Muscle of back (tissue), 3 donors: ENCODE measurements at regions not wholly inside any gene's neighbourhood (a gene's known extent, or its start where the extent isn't known, plus 50 kb on each side); places are given as distances from the start of the nearest gene placed in this dataset.

Experiments used
- DNase-seq, 3 donors: peaks; one replicate each; pipeline versions ENCODE4 v3.0.0 to v3.0.0-alpha.2; 2013

DNA sequence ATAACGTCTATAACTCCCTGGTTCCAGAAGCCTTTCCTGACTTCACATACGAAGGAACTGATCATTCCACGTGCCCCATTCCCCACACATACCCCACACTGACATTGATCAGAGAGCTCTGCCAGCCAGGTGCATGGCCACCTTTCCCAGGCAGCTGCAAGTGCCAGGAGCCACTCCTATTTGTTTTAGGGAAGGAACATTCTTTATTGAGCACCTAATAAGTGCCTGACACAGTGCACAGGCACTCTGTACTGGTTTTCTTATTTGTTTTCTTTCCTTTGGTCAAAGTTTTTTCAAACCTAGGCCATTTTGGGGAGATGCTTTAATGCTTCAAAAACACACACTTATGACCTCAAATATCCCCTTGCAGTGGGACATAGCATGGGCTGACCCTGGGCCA, 50.0 kb downstream of the PITPNM2 start:
- DNase-seq = no peak

GRCh38 chr12:123100450-123100849, 50.4 kb downstream of the PITPNM2 start:
- no peak for DNase-seq

DNA sequence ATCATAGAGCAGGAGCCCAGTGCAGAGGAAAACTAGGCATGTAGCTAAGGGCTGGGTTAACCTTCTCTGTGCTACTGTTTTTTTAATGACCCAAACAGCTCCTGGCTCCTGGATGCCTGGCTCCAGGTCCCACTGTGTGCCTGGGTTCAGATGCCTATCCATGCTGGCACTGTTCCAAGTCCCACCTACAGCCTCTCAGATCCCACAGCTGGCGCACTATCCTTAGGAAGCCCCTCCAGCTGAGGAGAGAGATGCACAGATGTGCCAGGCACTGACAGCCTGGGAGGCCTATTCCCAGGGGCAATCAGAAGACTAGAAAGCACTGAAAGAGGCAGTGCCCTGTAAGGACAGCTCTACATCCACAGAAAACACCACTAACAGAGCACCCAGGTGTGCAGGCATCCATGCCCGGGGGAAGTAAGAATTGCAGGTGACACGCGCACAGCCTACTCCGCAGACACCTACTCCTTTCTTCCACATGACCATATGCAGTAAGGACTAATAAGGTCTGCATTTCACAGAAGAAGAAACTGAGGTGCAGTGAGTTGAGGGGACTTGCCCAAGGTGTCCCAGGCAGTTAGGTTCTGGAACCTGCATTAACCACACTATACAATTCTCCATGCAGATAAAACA, 51.2 kb downstream of the PITPNM2 start:
- no peak for DNase-seq

DNA sequence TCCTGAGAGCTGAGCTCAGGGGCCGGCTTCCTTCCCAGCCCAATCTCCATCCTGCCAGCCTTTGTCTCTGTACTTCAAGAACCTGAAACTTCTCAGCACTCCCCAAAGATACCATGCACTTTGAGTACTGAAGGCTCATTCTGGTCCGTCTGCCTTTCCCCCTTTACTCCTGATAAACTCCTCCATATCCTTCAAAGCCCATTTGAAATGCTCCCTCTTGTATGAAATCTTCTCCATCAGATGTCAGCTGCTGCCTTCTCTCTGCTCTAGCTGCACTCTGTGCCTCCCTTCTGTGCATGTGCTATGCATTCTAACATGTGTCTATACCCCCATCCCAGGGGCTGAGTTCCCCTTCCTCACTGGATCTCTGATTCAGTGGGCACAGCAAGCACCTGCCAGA, 52.1 kb downstream of the PITPNM2 start:
- no peak for DNase-seq

- DNase-seq = peak in 2 of 3 donors; percentile 74 to 78
Measured at GRCh38 chr12:123097561-123098084, 53.3 kb downstream of the PITPNM2 start.

GRCh38 chr12:123096741-123097140, 54.1 kb downstream of the PITPNM2 start:
- DNase-seq = no peak

- no peak for DNase-seq
Measured at GRCh38 chr12:123096182-123096581, 54.7 kb downstream of the PITPNM2 start.

- DNase-seq = no peak
Measured at GRCh38 chr12:123095078-123095881, 55.6 kb downstream of the PITPNM2 start.

GRCh38 chr12:123094349-123095077, 56.4 kb downstream of the PITPNM2 start:
- DNase-seq = no peak

DNA sequence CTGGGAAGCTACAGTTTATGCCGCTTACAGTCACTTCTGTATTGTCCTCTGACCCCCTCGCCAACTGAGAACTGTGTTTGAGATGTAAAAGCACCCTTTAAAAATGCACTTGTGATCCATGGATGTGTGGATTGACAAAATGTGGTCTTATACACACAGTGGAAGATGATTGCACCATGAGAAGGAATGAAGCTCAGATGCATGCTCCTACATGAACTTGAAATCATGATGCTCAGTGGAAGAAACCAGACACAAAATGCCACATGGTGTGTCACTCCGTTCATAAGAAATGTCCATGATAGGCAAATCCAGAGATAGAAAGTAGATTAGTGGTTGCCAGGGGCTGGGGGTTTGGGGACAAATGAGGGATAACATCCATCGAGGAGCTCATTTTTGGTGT, 58.0 kb downstream of the PITPNM2 start:
- DNase-seq = no peak

DNA sequence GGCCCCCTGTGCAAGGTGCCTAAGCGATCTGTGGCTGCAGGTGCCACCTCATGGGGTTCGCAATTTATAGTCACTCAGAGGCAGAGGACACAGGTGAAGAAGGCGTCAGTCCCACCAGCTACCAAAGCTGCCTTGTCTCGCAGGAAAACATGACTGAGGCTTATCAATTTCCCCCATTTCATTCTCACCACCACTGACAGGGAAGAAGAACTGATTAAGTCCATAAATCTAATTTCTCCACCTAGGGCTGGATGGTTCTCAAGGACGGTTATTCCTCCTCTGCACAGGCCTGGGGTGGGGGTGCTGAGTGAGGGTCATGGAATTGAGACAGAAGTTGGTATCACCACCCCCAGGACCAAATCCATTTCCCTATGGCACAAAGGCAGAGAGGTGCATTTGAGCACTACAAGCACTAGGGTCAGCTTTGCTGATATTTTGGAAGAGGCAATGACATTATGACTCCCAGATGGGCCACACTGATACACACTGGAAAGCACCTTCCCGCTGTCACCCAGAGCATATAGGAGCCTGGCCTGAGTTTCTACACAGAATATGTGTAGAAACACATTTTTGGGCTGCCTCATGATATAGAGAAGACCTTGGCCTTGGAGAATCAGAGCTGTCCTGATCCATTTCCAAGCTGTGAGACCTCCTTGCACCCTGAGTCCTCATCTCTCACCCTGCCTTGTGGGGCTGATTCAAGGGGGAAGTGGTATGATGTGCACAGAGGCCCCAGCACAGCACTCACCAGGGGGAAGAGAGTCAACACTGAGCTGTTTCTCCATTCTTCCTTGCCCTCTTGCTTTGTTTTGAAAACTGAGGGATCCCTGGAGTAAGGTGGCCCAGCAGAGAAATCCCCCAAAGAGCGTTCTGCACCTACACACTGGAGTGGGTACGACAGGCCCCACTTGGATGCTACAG, 59.4 kb downstream of the PITPNM2 start:
- no peak for DNase-seq

- DNase-seq = peak in 1 of 3 donors; percentile 92
Measured at GRCh38 chr12:123089631-123090353, 61.1 kb downstream of the PITPNM2 start.

GRCh38 chr12:123089140-123089539, 61.8 kb downstream of the PITPNM2 start:
- no peak for DNase-seq

DNA sequence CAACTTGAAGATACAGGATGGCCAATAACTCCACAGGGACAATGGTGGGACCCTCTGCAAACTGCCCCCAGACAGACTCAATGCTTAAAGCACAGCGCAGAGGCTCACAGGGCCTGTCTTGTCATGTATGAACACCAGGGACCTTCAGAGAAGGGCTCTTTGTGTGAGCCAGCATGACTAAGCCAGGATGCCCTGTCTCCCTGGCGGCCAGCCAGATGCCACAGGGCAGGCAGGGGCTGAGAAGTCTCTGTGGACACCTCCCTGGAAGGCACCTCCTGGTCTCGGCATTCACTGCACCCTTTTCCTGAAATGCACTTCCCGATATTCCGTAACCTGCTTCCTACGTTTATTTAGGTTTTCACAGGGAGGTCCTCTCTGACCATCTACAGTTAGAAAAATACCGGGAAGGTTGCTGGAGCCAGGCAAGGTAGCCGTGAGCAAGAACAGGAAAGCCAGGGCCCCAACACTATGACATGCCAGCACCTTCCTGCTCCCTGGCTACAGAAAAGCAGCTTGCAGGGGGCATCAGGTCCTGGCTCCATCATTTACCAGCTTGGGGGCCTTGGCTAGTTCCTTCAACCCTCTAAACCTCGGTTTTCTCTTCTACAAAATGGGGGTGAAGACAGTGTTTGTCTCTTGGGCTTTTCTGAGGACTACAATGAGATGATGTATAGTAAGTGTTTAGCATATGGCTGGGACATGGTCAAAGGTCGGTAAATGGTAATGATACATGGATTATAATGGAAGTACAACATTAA, 65.0 kb downstream of the PITPNM2 start:
- no peak for DNase-seq

DNA sequence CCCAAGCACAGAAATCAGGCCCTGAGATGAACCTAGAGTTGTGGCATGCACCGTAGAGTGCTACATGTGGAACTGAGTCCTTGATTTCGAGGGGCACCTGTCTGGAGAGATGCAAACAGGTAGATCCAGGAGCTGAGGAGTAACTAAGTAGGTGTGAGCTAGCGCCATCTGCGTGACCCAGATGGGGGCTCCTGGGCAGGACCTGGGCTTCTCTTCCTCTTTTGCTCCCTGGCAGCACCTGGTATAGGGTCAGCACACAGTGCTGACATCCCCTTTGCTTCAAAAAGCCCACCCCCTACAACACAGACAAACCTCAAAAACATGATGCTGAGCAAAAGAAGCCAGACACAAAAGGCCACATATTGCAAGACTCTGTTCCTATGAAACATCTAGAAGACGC, 65.8 kb downstream of the PITPNM2 start:
- DNase-seq = no peak

GRCh38 chr12:123083661-123084571, 67.0 kb downstream of the PITPNM2 start:
- DNase-seq = no peak

DNA sequence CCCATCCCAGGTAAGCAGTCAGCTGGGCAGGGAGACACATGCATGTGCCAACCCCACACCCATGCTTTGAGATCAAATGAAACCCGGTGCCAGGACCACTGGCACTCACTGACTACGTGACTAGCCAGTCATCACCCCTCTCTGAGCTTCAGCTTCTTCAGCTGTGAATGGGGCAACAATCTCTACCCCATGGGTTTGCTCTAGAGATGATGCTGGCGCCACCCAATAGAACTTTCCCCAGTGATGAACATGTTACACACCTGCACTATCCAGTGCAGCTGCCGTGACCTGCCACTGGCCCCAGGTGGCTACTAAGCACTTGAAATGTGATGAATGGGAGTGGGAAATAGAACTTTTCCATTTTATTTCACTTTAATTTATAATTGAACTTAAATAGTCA, 70.3 kb downstream of the PITPNM2 start:
- DNase-seq = no peak

- no peak for DNase-seq
Measured at GRCh38 chr12:123078531-123079155, 72.2 kb downstream of the PITPNM2 start.

GRCh38 chr12:123078120-123078465, 72.8 kb downstream of the PITPNM2 start:
- DNase-seq = no peak
